IPS-NIHi11 (cell line): ENCODE measurements at regions not wholly inside any gene's neighbourhood (a gene's known extent, or its start where the extent isn't known, plus 50 kb on each side); places are given as distances from the start of the nearest gene placed in this dataset.
"Not testable (repeated sequence)": the region's sequence is repeated elsewhere in the genome, so short reads cannot be mapped to it uniquely, and the experiment has no call there.

Source experiments
- DNase-seq: peaks from one replicate; pipeline ENCODE4 v3.0.0; 2012; ENCODE audit warnings: mixed read lengths, low spot score

GRCh38 chr3:184477940-184478339 lies 83.6 kb upstream of the EPHB3 start:
- DNase-seq: no peak

- DNase-seq: no peak
Measured at GRCh38 chr3:184479426-184480126, 82.0 kb upstream of the EPHB3 start.

- DNase-seq: no peak
Measured at GRCh38 chr3:184480831-184481230, 80.8 kb upstream of the EPHB3 start.

- no peak for DNase-seq
Measured at GRCh38 chr3:184481984-184482671, 79.5 kb upstream of the EPHB3 start.

- no peak for DNase-seq
Measured at GRCh38 chr3:184485241-184485640, 76.3 kb upstream of the EPHB3 start.

- no peak for DNase-seq
Measured at GRCh38 chr3:184485906-184486305, 75.7 kb upstream of the EPHB3 start.

GRCh38 chr3:184486614-184487013 lies 75.0 kb upstream of the EPHB3 start:
- DNase-seq: no peak

- DNase-seq: no peak
Measured at GRCh38 chr3:184488577-184488976, 73.0 kb upstream of the EPHB3 start.

GRCh38 chr3:184489268-184489841 lies 72.2 kb upstream of the EPHB3 start:
- no peak for DNase-seq

GRCh38 chr3:184491011-184491576 lies 70.5 kb upstream of the EPHB3 start:
- no peak for DNase-seq

- peak; percentile 32 for DNase-seq
Measured at GRCh38 chr3:184491867-184492615, 69.5 kb upstream of the EPHB3 start.

GRCh38 chr3:184496933-184497332 lies 64.7 kb upstream of the EPHB3 start:
- no peak for DNase-seq

- DNase-seq: no peak
Measured at GRCh38 chr3:184497804-184498203, 63.8 kb upstream of the EPHB3 start.

GRCh38 chr3:184498986-184499606 lies 62.5 kb upstream of the EPHB3 start:
- no peak for DNase-seq

GRCh38 chr3:184500344-184500923 lies 61.2 kb upstream of the EPHB3 start:
- DNase-seq: peak; percentile 65

- no peak for DNase-seq
Measured at GRCh38 chr3:184502123-184502667, 59.4 kb upstream of the EPHB3 start.

GRCh38 chr3:184502841-184503240 lies 58.7 kb upstream of the EPHB3 start:
- not testable (repeated sequence) for DNase-seq

GRCh38 chr3:184503647-184504046 lies 57.9 kb upstream of the EPHB3 start:
- DNase-seq: no peak

GRCh38 chr3:184505076-184505878 lies 56.3 kb upstream of the EPHB3 start:
- DNase-seq: no peak

GRCh38 chr3:184506561-184506991 lies 55.0 kb upstream of the EPHB3 start:
- DNase-seq: no peak
